Breast epithelium (tissue), 3 donors: ENCODE measurements at regions not wholly inside any gene's neighbourhood (a gene's known extent, or its start where the extent isn't known, plus 50 kb on each side); places are given as distances from the start of the nearest gene placed in this dataset.

Source experiments
- POLR2AphosphoS5 ChIP-seq, 3 donors: sonication (generic); formaldehyde crosslinking; IDR thresholded peaks; one replicate each; pipeline ENCODE4 v1.6.1; 2017; ENCODE audit warnings: antibody characterized with exemption in 3 of 3
- TF ChIP-seq, protein P1 (sequence below), 3 donors: fragments of 450-650 bp; IDR thresholded peaks; one replicate each; pipeline ENCODE4 v1.5.1; 2016 to 2017; ENCODE audit warnings: antibody characterized with exemption in 3 of 3, mild to moderate bottlenecking in 3 of 3, moderate library complexity in 3 of 3

DNA sequence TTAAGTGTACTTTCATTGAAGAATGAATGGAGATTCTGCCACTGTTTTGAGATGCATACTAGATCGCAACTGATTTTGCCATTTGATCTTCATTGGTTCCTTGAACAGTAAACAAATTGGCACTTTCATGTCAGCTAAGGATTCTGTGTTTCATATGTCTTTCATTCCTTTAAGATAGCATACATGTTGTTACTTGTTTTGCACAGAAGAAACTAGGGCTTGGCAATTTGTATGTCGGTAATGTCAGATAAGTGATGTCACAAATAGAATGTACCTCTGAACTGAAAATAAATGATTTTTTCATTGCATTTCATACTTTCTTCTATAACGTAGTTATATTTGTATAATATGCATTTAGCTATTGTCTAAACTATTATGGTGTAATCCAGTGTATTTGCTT, 73.2 kb upstream of the TENM3 start:
- TF ChIP-seq POLR2AphosphoS5 (IDR thresholded peaks at IDR 0.05), result no peak
- TF ChIP-seq, protein P1, sequence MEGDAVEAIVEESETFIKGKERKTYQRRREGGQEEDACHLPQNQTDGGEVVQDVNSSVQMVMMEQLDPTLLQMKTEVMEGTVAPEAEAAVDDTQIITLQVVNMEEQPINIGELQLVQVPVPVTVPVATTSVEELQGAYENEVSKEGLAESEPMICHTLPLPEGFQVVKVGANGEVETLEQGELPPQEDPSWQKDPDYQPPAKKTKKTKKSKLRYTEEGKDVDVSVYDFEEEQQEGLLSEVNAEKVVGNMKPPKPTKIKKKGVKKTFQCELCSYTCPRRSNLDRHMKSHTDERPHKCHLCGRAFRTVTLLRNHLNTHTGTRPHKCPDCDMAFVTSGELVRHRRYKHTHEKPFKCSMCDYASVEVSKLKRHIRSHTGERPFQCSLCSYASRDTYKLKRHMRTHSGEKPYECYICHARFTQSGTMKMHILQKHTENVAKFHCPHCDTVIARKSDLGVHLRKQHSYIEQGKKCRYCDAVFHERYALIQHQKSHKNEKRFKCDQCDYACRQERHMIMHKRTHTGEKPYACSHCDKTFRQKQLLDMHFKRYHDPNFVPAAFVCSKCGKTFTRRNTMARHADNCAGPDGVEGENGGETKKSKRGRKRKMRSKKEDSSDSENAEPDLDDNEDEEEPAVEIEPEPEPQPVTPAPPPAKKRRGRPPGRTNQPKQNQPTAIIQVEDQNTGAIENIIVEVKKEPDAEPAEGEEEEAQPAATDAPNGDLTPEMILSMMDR (IDR thresholded peaks at IDR 0.05), result no peak
